HepG2 (cell line): ENCODE measurements at regions not wholly inside any gene's neighbourhood (a gene's known extent, or its start where the extent isn't known, plus 50 kb on each side); places are given as distances from the start of the nearest gene placed in this dataset.

Experiments used
- NFYB ChIP-seq: sonication (generic); formaldehyde crosslinking; IDR thresholded peaks from 2 replicates; pipeline ENCODE4 v1.4.0; 2020; ENCODE audit warnings: missing genetic modification reagents
- PHF8 ChIP-seq: sonication (generic); formaldehyde crosslinking; IDR thresholded peaks from 2 replicates; pipeline ENCODE4 v1.5.0; 2020; ENCODE audit warnings: missing genetic modification reagents
- SRF ChIP-seq: IDR thresholded peaks from 2 replicates; pipeline ENCODE4 v1.6.1; 2011; ENCODE audit warnings: mild to moderate bottlenecking, low read depth, low read length, moderate library complexity

DNA sequence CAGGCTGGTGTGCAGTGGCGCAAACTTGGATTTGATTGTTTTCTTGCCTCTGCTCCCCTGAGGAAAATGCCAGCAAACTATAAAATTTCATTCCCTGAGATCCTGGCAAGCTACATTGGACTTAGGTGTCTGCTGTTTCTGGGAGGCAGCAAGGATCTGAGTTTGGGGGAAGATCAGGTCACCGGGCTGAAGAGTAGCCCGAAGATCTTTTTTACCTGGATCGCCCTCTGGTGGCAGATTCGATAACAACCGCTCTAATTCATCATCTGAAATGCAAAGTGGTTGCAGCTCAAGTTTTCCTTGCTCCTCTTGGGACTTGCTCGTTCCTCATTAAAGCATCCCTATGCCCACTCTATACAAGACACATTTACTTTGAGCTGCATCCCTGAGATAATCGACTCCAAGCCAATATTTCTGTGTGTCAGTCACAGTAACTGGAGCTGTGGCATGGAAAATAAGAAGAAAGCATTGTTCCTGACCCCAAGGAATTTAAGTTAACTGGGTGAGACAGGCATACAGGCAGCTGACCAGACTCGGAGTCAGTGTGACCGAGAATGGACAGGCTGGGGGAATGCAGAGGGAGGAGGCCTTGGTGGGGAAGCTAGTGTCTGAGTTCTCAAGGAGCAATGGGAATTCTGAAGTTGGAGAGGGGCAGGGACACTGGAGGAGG, 131.8 kb upstream of the PROKR2 start:
- TF ChIP-seq PHF8 (no peak), NFYB (CRISPR knock-in tag) (no peak), SRF (no peak)
